GM18502 (cell line): ENCODE measurements at regions not wholly inside any gene's neighbourhood (a gene's known extent, or its start where the extent isn't known, plus 50 kb on each side); places are given as distances from the start of the nearest gene placed in this dataset.
"Not testable (repeated sequence)": the region's sequence is repeated elsewhere in the genome, so short reads cannot be mapped to it uniquely, and the experiment has no call there.

Experiments
- ATAC-seq: cut with Tn5 transposase; IDR thresholded peaks from one replicate; pipeline ENCODE4 v1.9.1; 2021; ENCODE audit warnings: mild to moderate bottlenecking; ENCODE audit not compliant: unreplicated experiment, poor library complexity

- not testable (repeated sequence) for ATAC-seq
Measured at GRCh38 chr20:12753742-12754141, 255.0 kb upstream of the SPTLC3 start.

- ATAC-seq = not testable (repeated sequence)
Measured at GRCh38 chr20:12759493-12759892, 249.3 kb upstream of the SPTLC3 start.

DNA sequence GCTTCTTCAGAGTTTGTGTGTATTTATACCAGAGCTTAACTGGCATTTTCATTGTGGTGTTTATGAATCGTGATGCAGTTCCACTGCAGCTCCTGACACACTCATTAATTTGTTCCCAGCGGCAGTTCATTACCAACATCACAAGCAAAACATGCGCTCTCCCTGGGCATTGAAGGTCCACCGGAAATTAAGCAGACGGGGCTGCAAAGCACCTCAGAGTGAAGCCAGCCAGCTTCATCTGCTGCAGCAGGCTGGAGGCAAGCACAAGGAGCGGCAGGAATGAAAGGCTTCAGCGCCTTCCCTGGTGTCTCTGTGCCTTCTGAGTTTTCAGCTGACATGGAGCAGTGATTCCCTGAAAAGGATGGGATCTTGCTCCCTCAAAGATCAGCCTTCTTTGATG is 246.0 kb upstream of the SPTLC3 start:
- ATAC-seq = no peak

DNA sequence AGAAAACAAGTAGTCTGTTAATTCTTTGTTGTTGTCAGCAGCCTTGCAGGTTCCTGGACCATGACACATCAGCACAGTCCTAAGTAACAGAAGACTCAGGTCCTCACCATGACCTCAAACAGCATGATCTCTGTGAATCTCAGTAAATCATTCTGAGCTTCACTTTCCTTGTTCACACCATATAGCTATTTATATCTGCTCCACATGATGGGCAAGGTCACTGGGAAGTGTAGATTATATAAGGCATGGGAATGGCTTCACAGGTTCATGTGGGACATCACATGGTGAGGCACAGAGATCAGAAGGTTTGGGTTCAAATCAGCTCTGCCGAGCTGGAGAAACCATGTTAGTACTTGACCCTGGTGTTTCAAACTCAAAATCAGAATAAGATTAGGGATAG is 245.4 kb upstream of the SPTLC3 start:
- ATAC-seq = no peak

DNA sequence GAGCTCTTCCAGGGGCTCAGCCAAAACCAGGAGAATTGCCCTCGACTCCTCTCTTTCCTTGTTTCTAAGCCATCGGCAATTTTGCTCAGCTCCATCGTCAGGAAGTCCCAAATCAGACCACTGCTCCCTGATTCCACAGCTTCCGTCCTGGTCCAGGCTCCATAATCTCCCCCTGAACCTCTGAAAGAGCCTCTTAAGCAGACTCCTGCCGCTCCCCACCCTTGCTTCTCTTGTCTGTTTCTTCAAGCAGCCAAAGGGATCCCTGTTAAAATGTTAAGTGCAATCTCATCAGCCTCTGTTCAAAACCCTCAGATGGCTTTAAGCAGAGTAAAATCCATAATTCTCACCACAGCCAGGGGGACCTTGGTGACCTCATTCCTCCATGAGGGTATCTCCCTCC is 244.7 kb upstream of the SPTLC3 start:
- ATAC-seq = no peak

DNA sequence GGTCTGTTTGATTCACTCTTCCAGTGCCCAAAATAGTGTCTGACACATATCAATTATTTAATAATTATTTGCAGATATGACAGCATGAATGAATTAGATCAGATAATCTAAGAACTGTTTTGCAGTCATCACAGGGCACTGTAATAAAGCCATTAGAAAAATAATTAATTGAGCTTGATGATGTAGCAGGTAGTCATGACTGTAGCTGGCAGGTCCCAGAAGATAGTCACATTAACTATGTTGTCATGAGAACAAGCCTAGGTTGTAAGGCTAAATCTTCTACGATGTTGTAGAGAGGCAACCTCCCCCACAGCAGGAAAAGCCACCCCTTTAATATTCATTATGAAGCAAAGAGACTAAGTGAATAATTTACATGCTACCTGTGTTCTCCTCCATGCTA is 243.9 kb upstream of the SPTLC3 start:
- no peak for ATAC-seq

DNA sequence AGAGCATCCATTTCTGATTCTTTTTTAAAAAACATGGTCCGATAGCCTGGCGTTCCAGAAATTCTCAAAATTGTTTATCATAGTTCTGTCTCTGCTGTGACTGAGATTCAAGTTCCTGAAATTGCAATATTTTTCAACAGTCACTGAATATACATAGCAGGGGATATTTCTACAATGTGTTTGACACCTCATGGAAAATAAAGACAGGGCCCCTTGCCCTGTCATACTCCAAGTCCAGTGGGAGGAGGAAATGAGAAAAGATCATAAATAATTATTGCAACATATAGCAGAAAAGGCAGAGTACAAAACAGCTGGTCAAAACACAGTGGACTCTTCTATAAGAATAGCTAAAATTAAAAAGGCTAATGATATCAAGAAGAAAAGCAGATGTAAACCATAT is 234.8 kb upstream of the SPTLC3 start:
- no peak for ATAC-seq

DNA sequence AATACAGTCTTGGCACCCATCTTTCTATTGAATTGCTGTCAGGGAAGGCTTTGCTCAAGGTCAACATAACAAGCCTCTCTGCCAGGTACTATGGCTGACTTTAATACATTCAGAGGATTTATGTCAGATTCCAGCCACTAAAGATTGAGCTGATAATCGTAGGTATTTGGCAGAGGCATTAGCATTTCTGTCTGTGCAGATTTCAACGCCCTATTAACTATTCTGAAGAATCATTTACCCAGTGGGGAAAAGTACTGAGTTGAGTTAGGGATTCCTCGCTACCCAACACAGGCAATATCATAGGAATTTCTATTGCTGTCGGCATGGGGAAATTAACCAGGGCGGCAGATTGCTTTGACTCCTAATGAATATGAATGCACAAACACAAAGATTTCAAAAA is 233.7 kb upstream of the SPTLC3 start:
- ATAC-seq = no peak

GRCh38 chr20:12777016-12777415 is 231.8 kb upstream of the SPTLC3 start:
- no peak for ATAC-seq

GRCh38 chr20:12786276-12786675 is 222.5 kb upstream of the SPTLC3 start:
- ATAC-seq = no peak

- no peak for ATAC-seq
Measured at GRCh38 chr20:12788632-12789299, 220.0 kb upstream of the SPTLC3 start.

DNA sequence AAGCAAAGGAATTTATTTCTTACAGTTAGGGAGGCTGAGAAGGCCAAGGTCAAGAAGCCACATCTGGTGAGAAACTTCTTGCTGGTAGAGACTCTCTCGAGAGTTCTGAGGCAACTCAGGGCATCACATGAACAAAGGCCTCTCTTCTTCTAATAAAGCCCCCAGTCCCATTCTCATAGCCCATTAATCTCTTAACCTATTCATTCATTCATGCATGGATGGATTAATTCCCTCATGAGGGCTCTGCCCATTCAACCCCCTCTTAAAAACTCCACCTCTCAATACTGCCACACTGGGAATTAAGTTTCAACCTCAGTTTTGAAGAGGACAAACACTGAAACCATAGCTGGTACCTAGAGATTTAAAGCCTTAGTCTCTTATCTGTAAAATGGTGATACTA is 217.9 kb upstream of the SPTLC3 start:
- no peak for ATAC-seq

DNA sequence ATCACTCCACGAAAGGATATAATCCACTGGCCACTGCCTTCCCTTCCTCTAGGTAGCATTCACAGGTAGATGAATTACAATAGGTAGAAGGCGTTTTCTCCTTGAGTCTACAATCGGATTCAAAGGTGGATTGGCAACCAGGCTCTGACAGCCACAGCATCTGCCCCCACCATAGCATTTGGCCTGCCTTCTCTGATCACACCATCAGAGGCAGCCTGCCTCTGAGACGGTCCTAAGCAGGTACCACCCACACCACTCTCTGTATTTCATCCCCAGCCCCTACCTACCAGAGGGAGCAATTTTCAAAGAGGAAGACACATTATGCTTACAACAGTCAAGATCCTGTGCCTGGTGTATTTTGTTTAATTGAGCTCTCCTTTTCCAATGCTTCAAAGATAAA is 210.5 kb upstream of the SPTLC3 start:
- no peak for ATAC-seq

DNA sequence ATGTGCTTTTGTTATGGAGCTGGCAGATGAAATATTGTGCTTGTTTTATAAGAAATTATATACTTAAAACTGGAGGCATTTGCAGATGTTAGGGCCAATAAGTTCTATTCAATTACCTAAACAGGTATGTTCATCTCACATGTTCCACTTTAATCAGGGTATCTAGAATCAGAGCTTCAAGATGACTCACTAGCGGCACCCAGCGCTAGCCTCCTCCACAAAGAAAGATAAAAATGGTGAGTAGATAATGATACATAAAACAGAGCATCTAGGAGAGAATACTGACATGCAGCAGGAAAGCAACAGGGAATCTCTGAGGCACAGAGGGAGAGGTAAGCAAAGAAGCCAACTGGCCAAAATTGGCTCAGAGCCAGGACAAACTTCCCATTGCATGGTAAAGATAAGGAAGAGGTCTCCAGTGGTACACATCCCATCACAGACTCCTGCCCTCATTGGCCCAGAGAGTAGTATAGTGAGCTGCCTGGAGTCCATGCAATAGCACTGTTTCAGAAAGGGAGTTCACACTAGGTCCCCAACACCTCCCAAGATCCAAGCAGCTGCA is 200.7 kb upstream of the SPTLC3 start:
- no peak for ATAC-seq

GRCh38 chr20:12815231-12815768 is 193.5 kb upstream of the SPTLC3 start:
- ATAC-seq = no peak

DNA sequence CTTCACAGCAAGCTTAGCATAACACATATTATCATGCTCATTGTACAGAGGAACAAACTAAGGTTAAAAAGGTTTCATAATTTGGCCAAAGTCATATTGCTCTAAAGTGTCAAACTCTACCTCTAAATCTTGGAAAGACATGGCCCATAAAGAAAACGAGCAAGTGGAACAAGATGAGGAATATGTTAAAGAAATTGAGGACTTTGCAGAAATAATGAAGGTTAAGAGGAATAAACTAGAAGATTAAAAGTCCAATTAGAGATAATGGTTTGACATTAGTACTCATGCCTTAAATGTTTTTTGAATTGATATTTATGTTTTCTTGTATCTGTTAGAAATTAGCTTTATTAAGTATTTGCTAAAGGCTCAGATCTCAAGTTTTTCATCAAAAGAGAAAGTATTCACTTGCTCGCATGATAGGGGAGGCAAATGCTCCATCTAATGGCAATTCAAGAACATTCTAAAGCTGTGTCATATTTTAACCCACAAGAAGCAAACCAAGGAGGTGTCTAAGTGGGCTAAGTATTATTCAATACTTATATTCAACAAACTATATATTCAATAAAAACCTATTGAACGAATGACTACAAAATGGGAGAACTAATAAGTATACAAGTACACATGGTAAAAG is 192.9 kb upstream of the SPTLC3 start:
- no peak for ATAC-seq

- no peak for ATAC-seq
Measured at GRCh38 chr20:12821249-12821648, 187.5 kb upstream of the SPTLC3 start.

DNA sequence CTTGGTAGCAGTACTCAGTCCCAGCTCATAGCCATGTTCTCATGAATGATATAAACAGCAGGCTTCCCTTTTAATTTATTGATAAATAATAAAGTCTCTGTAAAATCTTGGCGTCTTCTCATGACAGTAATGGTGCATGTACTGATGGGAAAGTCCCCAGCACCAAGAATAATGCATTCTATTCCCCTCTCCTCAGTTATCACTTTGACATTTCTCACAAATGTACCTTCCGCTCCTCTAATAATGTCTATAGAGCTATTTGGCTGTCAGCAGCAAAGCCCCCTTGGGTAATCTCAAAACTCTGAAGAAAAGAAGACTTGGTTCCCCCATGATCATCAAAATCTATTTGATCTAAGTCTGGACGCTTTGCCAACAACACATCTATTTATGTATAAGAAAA is 185.0 kb upstream of the SPTLC3 start:
- no peak for ATAC-seq

DNA sequence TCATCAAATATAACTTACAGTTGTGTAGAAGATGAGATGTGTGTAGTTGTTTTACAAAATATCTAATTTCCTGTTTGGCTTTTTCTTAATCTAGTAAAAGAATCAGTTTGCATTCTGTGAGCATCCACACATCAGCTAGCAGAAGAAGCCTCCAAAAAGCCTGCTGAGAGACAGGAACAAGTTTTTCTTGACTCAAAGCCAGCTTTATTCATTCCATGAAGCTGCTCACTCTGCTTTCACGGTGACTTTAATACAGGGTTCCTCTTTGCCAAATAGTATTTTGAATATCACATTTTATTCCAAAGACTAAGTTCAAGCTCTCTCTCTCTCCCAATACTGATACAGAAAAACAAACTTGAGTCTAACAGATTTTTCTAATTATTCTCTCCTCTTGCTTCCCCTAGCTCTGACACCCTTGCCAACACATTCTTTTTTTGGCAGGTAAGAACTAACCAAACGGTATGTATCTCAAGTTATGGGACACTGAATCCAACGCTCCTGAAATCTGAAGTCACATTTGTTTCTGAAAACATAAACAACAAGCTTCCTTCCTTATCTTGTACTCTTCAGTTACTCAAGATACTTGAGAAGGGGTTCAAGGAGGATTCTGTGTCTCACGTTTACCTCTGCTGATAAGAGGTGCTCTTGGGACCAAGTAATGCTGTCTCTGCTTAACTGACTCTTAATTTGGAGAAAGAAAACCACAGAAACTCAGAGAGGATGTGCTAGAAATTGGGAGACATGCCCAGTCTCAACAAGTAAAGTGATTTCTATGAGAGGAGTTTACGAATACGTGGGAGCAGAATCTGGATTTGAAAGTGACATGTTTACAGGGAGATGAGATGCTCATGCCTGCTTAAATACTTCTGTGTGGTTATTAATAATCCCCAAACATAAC is 184.2 kb upstream of the SPTLC3 start:
- ATAC-seq = no peak

- ATAC-seq = no peak
Measured at GRCh38 chr20:12825226-12825595, 183.6 kb upstream of the SPTLC3 start.
